ENCODE measurements at regions not wholly inside any gene's neighbourhood (a gene's known extent, or its start where the extent isn't known, plus 50 kb on each side); places are given as distances from the start of the nearest gene placed in this dataset.
"Not testable (repeated sequence)": the region's sequence is repeated elsewhere in the genome, so short reads cannot be mapped to it uniquely, and the experiment has no call there.

DNA sequence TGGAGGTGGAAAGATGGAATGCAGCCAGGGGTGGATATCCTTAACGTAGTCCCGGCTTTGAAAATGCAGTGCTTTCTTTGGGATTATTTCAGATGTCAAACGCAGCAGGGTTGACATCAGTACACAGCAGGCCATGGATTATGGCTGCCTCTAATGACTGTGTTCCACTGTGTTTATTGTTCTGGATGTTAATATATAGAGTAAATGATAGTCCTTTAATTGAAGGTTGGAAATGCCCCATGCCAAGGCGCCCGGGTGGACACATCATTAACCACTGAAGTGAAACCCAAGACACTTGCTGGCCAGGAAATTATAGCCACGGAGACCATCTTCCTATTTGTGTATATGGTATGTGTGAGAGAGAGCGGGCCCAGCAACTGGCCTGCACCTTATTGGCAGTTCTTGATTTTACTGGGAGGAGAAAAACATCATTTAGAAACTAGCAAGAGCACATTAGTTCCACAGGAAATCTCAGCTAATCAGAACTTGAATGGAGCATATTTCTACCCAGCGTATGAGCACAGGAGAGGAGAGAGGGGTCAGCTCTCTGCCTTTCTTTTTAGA is 254.9 kb upstream of the RASGRP1 start:
- DNase-seq = no peak

DNA sequence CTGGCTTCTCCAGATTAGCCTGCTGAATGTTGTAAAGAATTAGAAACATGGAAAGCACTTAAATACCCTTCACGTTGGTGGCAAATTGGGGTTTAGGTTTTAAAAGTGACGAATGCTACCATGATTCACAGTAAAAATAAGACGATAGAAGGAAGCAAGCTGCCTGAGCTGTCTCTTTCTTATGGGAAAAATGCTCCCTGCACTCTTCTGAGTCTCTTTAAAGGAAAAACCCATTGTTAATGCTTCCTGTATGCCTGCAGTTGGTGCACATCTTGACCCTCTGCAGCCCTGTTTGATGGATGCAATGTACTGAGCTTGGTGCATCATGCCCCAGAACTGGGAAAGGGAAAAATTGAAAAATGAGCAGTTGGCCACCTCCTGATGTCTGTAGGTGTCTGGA is 258.6 kb upstream of the RASGRP1 start:
- DNase-seq = no peak

DNA sequence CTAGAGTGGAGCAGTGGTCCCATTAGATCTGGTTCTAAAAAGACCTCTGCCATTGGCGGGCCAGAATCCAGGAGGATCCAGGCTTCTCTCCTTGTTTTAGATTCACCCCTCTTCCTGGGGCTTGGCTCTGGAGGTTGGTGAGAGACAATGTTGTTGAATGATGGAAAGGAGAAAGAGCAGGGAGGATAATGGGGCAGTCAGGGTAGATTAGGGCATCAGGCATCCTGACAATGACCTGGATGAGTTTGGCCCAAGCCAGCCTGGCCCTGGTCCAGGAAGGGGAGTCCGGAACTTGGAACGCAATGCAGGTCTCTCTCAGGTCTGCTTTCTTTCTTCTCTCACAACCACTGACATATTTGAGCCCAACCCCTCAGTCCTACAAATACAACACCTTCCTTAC is 260.1 kb upstream of the RASGRP1 start:
- DNase-seq = no peak

DNA sequence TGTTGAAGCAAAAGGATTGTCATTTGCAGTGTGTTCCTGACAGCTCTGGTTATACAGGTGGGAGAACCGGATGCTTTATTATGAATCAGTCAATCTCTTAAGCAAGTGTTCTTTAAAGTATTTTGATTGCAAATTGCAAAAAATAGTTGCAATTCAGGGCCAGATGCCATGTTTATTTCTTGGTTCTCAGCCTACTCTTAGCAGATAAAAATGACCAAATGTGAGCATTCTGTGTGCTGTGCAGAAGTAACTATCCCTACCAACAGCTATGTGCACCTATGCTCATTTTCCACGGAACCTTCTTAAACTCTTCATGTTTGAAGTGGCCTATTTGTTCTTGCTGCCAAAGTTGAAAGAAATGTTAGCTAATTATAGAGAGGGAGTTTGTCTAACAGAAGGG is 262.3 kb upstream of the RASGRP1 start:
- no peak for DNase-seq

DNA sequence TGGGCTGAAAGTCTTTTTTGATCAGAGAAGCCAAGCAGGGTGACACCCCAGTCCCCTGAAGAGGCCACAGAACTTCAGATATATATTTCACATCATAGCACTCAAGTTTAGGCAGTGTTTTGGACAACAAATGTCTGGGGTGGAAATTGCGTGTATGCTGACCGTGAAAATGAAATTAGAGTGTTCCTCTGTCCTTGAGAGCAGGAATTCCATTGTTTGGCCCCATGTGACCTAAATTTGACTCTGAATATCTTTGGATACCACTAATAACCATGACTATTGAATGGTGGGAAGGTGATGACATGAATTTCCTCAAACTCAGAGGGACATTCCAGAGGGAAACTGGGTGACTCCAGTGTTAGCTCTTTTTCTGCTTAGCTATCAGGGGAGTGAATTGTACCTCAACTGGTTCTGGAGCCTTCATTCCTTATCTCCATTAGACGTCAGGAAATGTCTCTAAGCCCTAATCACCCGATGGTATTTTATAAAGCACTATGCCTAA is 263.5 kb upstream of the RASGRP1 start:
- DNase-seq = no peak

DNA sequence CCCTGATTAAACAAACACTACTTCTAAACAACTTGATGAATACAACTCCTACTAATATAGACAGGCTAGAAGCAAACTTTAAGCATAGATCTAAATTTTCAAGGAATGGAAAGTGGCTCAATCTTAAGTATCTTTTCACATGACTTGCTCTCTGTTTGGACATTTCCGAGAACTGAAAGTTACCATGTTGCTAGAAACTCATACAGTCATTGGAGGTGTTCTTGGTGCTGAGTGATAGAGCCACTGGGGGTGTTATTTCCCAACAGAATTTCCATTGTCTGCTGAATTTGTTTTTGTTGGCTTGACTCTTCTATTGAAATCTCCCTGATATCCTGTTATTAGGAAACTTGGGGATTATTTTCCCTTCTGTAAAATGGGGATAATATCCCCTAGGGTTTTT is 264.5 kb upstream of the RASGRP1 start:
- DNase-seq = no peak

DNA sequence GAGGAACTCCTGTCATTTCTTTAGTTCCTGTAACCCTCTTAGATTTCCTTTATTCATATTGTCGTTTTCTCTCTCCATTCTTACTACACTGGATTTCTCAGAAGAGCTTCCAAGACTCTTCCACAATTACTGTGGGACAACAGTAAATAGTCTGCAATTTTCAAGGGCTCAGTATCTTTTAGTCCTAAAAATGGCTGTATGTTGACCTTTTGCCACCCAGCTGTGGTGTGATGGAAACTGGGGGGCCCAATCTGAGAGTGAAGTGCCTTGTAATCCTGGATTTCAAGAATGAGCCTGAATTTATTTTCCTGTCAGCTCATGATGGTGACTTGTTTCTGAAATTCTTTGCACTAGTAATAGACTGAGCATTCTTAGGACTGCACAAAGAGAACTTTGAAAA is 277.6 kb upstream of the RASGRP1 start:
- no peak for DNase-seq

DNA sequence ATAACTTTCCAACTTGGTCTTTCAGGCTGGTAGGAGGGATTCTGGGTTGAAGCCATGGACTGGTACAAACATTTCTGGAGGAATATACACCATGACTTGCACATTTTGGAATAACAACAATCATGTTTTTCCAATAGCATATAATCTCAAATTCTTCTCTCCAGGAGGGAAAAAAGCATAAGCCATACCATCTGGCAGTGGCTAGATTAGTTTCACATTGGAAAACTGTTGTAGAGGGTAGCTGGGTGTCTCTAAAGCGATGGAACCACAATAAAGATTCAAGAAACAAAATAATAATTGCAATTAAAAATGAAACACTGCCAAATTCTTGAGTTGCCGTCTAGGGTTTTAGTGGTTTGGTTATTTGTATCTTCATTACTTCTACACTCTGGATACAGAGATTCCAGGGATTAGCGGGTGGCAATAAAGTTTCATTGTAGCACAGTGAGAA is 278.5 kb upstream of the RASGRP1 start:
- no peak for DNase-seq

DNA sequence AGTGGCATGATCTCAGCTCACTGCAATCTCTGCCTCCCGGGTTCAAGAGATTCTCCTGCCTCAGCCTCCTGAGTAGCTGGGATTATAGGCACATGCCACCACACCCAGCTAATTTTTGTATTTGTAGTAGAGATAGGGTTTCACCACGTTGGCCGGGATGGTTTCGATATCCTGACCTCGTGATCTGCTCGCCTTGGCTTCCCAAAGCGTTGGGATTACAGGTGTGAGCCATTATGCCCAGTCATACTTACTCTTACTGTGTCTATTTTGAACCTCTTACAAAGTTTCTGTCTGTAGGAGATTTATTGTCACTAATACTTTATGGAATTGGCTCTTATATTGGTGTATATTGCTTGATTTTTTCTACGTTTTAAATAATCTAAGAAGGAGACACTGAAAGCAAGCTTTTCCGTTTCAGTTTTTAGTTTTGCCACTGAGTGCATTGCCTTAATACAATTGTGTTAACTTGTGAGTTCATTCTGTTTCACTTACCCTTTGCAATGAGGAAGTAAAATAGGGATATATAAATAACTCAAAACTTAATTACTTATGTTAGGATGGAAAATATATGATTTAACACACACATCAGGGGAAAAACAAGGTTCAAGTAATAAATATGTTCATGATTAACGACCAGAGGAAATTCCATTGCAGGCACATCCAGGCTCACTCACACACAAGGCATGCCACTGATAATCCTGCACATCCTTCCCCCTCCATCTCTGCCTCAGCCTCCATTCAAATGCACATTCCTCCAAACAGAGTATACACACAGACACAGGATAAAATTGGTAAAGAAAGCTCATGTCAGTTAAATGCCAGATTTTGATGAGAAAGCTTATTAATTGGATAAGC is 279.3 kb upstream of the RASGRP1 start:
- DNase-seq = no peak

DNA sequence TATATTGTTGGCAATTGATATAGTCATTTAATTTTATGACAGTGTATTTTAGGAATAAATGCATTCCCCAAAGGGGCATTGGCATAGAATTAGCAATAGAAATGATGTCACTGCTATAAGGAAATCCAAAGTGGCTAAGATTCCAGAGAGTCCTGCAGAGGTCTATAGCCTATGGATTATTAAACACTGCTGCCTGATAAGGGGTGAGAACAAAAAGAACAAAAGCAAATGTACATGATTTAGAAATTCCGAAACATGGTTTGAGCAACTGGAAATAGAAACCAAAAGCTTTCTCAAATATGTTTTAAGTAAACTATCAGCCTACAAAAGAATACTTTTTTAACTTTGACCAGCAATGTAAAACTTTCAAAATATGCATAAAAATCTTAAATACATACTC is 280.1 kb upstream of the RASGRP1 start:
- no peak for DNase-seq

DNA sequence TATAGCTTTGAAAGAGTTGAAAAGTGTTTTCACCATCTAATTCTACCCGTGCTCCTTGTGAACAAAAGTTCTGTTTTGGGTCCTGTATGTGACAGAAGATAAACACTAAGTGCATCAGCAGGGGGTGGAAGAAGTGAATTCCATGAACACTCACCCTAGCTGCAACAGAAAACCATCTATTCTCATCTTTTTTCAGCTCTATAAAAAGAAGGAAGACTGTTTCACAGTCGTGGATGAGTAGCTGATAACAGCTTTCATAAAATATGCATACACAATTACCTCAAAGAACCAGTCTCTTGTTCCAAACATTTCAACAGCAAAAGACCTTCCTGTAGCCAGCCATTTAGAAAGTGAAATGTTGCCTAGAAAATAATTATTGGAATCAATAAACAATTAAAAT is 281.7 kb upstream of the RASGRP1 start:
- DNase-seq = no peak

DNA sequence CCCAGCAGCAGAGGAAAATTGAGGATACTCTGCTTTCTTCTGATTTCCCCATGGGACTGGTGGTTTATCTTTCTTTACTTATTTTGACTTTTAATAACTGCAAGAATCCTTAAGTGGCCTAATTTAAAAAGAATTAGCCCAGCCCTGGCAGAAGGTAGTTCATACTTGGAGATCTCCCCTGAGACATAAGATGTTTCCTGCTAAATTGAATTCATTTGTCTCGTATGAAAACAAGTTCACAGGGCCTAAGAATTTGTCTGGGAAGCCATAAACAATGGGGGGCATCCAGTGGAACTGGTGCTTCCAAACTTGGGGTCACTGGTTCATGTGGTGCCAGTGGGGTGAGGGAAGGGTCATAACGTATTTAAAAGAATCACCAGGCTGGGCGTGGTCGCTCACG is 283.1 kb upstream of the RASGRP1 start:
- no peak for DNase-seq

DNA sequence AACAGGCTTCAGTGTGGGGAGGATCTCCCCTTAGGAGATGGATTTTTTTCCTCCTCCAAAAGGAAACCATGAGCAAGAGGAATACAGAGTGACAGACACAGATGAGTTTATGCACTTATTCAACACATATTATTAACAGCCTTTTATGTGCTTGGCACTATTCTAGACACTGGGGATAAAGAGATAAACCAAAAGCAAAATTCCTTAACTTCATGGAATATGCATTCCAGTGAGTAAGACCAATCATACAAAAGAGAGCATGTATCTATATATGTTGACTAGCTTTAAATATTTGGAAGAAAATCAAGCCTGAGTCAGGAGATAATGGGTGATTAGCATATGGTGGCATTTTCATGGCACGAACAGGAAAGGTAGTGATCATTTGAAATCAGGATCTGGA is 284.4 kb upstream of the RASGRP1 start:
- no peak for DNase-seq

DNA sequence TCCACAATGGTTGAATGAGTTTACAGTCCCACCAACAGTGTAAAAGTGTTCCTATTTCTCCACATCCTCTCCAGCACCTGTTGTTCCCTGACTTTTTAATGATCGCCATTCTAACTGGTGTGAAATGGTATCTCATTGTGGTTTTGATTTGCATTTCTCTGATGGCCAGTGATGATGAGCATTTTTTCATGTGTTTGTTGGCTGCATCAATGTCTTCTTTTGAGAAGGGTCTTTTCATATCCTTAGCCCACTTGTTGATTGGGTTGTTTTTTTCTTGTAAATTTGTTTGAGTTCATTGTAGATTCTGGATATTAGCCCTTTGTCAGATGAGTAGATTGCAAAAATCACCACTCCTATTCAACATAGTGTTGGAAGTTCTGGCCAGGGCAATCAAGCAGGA is 287.6 kb upstream of the RASGRP1 start:
- not testable (repeated sequence) for DNase-seq

DNA sequence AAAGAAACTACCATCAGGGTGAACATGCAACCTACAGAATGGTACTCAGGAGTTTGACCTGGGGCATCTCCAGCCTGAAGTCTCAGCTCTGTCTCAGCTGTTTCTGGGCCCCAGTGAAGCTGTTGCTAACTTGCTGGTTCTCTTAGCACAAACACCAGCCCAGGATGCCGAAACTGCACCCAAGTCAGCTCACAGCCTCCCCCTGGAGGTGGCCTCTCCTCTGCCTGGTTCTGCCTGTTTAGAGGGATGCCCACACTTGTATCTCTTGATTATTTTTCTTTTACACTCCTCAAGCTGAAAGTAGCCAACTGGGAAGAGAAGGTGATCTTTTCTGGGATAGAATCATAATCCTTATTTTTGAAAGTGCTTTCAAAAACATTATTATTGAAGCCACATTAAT is 289.0 kb upstream of the RASGRP1 start:
- DNase-seq = peak; percentile 15

DNA sequence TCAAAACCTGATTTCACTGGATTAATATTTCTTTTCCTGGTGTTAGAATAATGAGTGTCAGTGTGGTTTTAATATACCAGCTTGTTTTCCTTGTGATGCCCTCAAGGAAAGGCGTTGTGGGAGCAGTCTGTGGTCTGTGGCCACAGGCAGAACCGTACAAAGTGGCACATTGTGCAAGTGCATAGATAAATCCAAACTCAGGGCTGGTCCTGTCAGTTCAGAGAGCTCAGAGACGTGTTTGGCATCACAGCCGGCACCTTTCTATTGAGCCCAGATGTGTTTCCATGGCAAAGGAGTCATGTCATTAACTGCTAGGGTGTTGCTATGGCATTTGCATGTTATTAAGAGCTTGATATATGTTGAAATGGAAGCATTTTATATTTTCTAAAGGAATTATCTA is 289.9 kb upstream of the RASGRP1 start:
- no peak for DNase-seq

DNA sequence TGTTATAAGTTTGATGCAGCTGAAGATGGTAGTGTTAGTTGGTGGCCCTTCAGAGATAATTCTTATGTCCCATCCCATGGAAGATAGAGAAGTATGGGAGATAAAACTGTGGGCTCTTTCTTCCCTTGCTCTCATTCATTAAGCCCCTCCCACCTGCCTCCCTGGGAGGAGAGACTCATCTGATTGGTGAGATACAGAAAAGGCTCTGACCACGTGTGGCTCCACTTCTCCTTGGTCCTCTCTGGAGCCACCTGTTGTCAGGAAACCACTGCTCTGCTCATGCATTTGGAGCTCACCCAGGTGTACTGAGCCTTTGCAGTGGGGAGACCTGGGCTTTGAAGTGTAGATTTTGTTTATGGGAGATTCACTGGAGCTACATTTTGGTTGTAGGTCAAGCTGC is 293.2 kb upstream of the RASGRP1 start:
- no peak for DNase-seq

DNA sequence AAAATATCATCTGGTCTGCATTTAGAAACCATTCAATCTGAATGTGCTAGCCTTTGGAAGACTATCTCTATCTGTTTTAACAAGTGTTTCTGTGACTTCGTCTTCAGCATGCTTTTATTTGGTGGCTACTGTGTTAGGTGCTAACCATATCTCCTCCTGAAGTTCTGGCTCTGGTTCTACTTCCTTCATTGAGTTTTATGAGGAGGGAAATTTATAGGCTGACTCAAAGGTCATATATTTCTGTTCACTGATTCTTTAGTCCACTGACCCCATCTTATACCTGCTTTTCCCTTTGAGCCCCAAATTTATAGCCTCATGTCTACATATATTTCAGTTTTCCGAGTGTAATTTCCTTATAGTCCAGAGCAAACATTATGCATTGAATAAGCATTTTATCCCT is 295.0 kb upstream of the RASGRP1 start:
- DNase-seq = no peak

DNA sequence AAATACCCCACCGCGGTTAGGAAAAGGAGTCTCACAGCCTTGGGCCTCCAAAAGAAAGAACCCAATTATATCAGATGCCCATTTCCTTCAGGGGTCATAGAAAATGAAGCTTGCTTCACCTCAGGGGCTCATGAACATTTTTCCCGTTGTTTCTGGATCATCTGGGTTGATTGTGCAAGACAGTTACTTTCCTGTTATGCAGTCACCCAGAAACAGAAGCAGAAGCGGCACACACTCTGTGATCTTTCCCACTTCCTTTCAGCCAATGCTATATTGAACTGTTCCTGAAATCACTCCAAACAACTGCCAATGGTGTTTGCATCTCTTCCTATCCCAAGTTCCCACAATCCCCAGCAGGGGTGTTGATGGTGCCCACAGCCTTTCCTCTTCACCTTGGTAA is 295.6 kb upstream of the RASGRP1 start:
- no peak for DNase-seq

DNA sequence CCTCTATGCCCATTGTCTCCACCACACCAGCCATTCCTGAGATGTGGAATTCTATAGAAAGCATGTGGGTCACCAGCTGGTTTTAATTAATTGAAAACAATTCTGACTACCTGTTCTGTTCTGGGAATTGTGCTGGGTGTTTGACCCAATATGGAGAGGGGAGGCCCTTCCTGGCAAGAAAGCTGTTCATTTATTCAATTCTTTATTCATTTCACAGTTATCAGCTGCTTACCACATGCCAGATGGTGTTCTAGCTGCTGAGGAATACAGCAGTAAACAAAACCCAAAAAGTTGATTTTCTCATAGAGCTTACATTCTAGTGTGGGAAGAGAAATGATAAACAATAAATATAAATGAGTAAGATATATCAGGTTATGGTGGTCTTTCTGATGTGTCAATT is 296.1 kb upstream of the RASGRP1 start:
- no peak for DNase-seq

DNA sequence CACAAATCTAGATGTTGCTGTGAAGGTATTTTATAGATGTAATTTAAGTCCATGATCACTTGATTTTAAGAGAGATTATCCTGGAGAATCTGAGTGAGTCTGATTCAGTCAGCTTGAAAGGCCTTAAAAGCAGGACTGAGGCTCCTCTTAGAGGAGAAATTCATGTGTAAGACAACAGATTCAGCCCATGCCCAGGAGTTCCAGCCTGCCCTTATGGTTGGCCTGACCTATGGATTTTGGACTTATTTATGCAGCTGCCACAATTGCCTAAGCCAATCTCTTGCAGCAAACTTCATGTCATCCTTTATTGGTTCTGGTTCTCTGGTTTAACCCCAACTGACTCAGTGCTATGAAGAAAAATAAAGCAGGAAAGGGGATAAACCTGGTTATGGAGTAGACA is 296.5 kb upstream of the RASGRP1 start:
- DNase-seq = no peak

DNA sequence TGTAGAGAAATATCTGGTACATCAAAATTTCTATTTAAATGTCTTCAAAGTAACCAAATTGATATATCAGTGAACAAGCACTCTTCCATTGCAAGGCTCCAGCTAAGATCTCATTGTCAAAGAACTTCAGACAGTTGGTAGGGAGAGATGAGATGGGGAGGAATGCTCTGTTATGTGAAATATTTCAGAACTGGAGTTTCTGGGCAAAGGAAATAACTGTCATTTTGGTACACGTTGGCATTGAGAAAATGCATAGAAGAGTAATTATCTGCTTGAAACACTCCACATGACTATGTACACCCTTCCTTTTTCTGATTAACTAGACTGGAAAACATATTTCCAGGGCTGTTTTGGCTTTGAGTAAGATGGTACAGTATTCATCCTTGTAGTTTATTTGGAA is 297.5 kb upstream of the RASGRP1 start:
- no peak for DNase-seq

DNA sequence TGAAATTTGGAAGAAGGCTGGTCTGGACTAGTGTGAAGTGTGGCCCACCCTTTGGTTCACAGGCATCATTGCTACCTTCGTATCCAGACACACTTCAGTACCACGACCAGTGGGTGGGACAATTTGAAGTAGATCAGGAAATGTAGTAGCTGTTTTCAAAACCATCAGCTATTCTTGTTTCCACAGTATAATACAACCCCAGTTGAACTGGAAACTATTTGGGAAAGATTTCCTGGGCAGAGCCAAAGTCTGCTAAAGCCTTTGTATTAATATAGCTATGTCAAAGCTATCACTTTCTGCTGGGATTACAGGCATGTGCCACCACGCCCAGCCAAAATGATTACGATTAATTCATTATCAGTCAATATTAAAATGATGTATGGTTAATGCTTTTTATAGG is 298.8 kb upstream of the RASGRP1 start:
- no peak for DNase-seq

DNA sequence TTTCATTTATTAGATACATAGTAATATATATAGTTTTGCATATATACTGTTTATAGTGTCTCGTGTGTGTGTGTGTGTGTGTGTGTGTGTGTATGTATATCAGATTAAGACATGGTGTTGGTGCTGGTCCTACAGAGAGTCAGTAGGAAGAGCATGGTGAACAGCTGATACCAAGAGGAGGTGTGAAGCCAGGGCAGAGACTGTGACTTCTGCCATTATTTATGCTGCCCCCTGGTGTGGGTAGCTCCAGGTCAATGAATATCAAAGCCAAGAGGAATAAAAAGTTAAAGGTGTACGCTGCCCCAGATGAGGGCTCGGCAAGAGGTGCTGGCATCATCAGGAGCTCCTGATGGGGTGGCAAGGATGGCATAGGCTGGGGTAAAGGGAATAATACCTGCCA is 299.5 kb upstream of the RASGRP1 start:
- no peak for DNase-seq
